Colonic mucosa (tissue), 4 donors: ENCODE measurements at regions not wholly inside any gene's neighbourhood (a gene's known extent, or its start where the extent isn't known, plus 50 kb on each side); places are given as distances from the start of the nearest gene placed in this dataset.

Experiments
- DNase-seq: peaks from one replicate; pipeline ENCODE4 v3.0.0-alpha.2; 2020
- H3K27ac ChIP-seq: fragments of 200-600 bp; one replicate; pipeline ENCODE4 v1.8.0; 2021
- H3K27me3 ChIP-seq: fragments of 200-600 bp; one replicate; pipeline ENCODE4 v1.8.0; 2021
- H3K36me3 ChIP-seq: fragments of 200-600 bp; one replicate; pipeline ENCODE4 v1.8.0; 2021
- H3K4me1 ChIP-seq: fragments of 200-600 bp; one replicate; pipeline ENCODE4 v1.8.0; 2021; ENCODE audit warnings: mild to moderate bottlenecking
- H3K4me3 ChIP-seq: fragments of 200-600 bp; one replicate; pipeline ENCODE4 v1.8.0; 2021
- H3K9ac ChIP-seq, 2 donors: one replicate each; pipeline ENCODE4 v1.7.0; 2013; ENCODE audit warnings: control low read depth in 2 of 2, low read depth in 2 of 2, low read length in 2 of 2
- H3K9me3 ChIP-seq: fragments of 200-600 bp; one replicate; pipeline ENCODE4 v1.8.0; 2021
- intact Hi-C: fragments of 100-400 bp; cut with DNase I; formaldehyde crosslinking; loops from one replicate; pipeline ENCODE4 v1.14.1; 2022
- TF ChIP-seq, protein P1 (sequence below): fragments of 200-600 bp; IDR thresholded peaks from one replicate; pipeline ENCODE4 v1.8.0; 2022; ENCODE audit warnings: antibody characterized with exemption, mild to moderate bottlenecking
- donor health status: healthy.
- donor health status: DM: no; HTN: no; CAD: no.
- donor health status: DM: no; HTN: no; CAD: no.

DNA sequence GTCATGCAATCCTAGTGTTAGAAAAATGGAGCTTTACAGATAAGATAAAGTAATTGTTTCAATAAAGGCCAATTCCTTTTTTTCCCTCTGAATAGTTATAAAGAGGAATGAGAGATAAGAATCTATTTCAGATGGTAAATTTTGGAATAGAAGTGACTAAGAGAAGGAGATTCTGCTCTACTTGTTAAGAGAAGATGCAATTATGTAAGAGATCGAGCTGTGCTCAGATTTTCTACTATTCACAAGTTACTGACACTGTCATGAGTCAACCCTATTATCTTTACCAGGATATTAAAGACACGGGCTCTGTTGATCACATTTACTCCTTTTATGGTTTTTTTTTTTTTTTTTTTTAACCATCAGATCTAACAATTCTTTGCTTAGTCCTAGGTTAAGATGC, 511.3 kb downstream of the ARL4A start:
- Histone ChIP-seq H3K36me3 (no peaks in the 10 kb centered on the region), H3K4me3 (no peak overlapping the region), H3K9ac (no peak overlapping the region), H3K4me1 (no peaks in the 10 kb centered on the region), H3K27ac (no peak overlapping the region), H3K9me3 (no peaks in the 10 kb centered on the region), H3K27me3 (no peaks in the 10 kb centered on the region)
- TF ChIP-seq, protein P1, sequence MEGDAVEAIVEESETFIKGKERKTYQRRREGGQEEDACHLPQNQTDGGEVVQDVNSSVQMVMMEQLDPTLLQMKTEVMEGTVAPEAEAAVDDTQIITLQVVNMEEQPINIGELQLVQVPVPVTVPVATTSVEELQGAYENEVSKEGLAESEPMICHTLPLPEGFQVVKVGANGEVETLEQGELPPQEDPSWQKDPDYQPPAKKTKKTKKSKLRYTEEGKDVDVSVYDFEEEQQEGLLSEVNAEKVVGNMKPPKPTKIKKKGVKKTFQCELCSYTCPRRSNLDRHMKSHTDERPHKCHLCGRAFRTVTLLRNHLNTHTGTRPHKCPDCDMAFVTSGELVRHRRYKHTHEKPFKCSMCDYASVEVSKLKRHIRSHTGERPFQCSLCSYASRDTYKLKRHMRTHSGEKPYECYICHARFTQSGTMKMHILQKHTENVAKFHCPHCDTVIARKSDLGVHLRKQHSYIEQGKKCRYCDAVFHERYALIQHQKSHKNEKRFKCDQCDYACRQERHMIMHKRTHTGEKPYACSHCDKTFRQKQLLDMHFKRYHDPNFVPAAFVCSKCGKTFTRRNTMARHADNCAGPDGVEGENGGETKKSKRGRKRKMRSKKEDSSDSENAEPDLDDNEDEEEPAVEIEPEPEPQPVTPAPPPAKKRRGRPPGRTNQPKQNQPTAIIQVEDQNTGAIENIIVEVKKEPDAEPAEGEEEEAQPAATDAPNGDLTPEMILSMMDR = no peak
- DNase-seq = no peak
- intact Hi-C loops = no loop called here

DNA sequence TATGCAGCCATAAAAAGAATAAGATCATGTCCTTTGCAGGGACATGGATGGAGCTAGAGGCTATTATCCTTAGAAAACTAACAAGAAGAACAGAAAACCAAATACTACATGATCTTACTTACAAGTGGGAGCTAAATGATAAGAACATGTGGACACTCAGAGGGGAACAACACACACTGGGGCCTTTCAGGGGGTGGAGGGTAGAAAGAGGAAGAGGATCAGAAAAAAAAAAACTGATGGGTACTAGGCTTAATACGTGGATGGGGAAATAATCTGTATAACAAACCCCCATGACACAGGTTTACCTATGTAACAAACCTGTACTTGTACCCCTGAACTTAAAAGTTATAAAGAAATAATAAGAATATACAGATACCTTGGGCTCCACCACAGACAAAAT, 514.2 kb downstream of the ARL4A start:
- no peaks in the 10 kb centered on the region for H3K36me3 ChIP-seq
- no peaks in the 10 kb centered on the region for H3K9me3 ChIP-seq
- no peak overlapping the region for H3K27ac ChIP-seq
- no peak for DNase-seq
- no peak overlapping the region for H3K9ac ChIP-seq
- no peaks in the 10 kb centered on the region for H3K27me3 ChIP-seq
- TF ChIP-seq, protein P1 = no peak
- H3K4me3 ChIP-seq = no peak overlapping the region
- intact Hi-C loops = no loop called here
- no peaks in the 10 kb centered on the region for H3K4me1 ChIP-seq

DNA sequence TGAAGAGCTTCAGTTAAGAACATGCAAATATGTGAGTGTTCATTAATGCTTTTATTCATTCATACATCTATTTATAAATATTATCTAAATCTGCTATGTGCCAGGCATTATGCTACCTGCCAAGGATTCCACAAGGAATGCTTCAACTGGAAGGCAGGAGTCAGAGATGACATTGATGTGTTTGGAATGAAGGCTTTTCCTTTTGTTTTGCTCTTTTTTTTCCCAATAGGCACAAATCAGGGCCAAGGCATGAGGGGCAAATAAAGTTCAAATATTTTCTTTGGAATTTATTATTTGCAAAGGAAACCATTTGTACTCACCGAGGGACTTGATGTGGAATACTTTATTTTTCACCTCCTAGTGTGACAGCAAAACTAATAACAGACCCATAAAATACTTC, 530.3 kb downstream of the ARL4A start:
- no peak for DNase-seq
- H3K4me1 ChIP-seq = no peaks in the 10 kb centered on the region
- H3K4me3 ChIP-seq = no peak overlapping the region
- H3K36me3 ChIP-seq = no peaks in the 10 kb centered on the region
- H3K9me3 ChIP-seq = no peaks in the 10 kb centered on the region
- intact Hi-C loops = no loop called here
- H3K27ac ChIP-seq = no peak overlapping the region
- H3K27me3 ChIP-seq = no peaks in the 10 kb centered on the region
- TF ChIP-seq, protein P1 = no peak
- no peak overlapping the region for H3K9ac ChIP-seq

DNA sequence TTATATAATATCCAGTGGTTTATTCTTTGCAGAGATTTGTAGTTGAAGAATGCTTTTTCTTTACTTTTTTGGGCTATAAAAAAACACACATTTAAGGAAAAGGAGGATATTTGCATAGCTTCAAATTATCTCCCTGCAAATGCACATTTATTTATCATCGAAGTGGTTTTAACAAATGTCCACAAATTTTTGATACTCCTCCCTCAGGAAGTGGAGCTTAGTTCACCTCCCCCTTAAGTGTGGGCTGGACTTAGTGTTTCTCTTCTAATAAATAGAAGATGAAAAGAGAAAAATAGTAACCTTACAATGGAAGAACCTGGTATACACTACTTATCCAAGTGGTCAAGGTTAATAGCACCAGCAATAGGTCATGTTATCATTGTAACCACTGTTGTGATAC, 537.6 kb downstream of the ARL4A start:
- H3K4me1 ChIP-seq = no peaks in the 10 kb centered on the region
- H3K27me3 ChIP-seq = no peaks in the 10 kb centered on the region
- DNase-seq = no peak
- H3K9ac ChIP-seq = no peak overlapping the region
- H3K36me3 ChIP-seq = no peaks in the 10 kb centered on the region
- TF ChIP-seq, protein P1 = no peak
- no peak overlapping the region for H3K27ac ChIP-seq
- H3K9me3 ChIP-seq = no peaks in the 10 kb centered on the region
- intact Hi-C loops = no loop called here
- no peak overlapping the region for H3K4me3 ChIP-seq

DNA sequence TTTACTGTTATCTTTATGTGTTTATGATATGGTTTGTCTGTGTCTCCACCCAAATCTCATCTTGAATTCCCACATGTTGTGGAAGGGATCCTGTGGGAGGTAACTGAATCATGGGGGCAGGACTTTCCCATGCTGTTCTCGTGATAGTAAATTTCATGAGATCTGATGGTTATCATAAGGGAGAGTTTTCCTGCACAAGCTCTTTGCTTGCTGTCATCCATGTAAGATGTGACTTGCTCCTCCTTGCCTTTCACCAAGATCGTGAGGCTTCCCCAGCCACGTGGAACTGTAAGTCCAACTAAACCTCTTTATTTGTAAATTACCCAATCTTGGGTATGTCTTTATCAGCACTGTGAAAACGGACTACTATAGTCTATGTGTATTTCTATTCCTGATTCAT, 539.0 kb downstream of the ARL4A start:
- DNase-seq = no peak

More for the DNA sequence above, 539.0 kb downstream of the ARL4A start:
- H3K9ac ChIP-seq = no peak overlapping the region
- no peaks in the 10 kb centered on the region for H3K36me3 ChIP-seq
- H3K27ac ChIP-seq = no peak overlapping the region
- intact Hi-C loops = no loop called here
- no peak overlapping the region for H3K4me3 ChIP-seq
- TF ChIP-seq, protein P1 = no peak
- H3K9me3 ChIP-seq = no peaks in the 10 kb centered on the region
- no peaks in the 10 kb centered on the region for H3K27me3 ChIP-seq
- H3K4me1 ChIP-seq = no peaks in the 10 kb centered on the region
